HG03064 (cell line): ENCODE measurements at regions not wholly inside any gene's neighbourhood (a gene's known extent, or its start where the extent isn't known, plus 50 kb on each side); places are given as distances from the start of the nearest gene placed in this dataset.

Source experiments
- ATAC-seq: cut with Tn5 transposase; IDR thresholded peaks from one replicate; pipeline ENCODE4 v1.9.1; 2021; ENCODE audit warnings: low read depth; ENCODE audit not compliant: unreplicated experiment

GRCh38 chr11:134625151-134625550 is 213.1 kb upstream of the B3GAT1 start:
- no peak for ATAC-seq

GRCh38 chr11:134624166-134624920 is 212.3 kb upstream of the B3GAT1 start:
- no peak for ATAC-seq

- ATAC-seq: no peak
These were observed 211.7 kb upstream of the B3GAT1 start for GRCh38 chr11:134623711-134624110.

- no peak for ATAC-seq
These were observed 210.4 kb upstream of the B3GAT1 start for GRCh38 chr11:134622458-134622857.

- no peak for ATAC-seq
These were observed 205.3 kb upstream of the B3GAT1 start for GRCh38 chr11:134617360-134617759.

- no peak for ATAC-seq
These were observed 204.0 kb upstream of the B3GAT1 start for GRCh38 chr11:134616038-134616437.

GRCh38 chr11:134615041-134615615 is 203.1 kb upstream of the B3GAT1 start:
- no peak for ATAC-seq

GRCh38 chr11:134614141-134614540 is 202.1 kb upstream of the B3GAT1 start:
- ATAC-seq: no peak

GRCh38 chr11:134613646-134614045 is 201.6 kb upstream of the B3GAT1 start:
- ATAC-seq: no peak

- no peak for ATAC-seq
These were observed 200.3 kb upstream of the B3GAT1 start for GRCh38 chr11:134612140-134613030.

GRCh38 chr11:134611537-134611936 is 199.5 kb upstream of the B3GAT1 start:
- no peak for ATAC-seq

GRCh38 chr11:134610116-134610910 is 198.3 kb upstream of the B3GAT1 start:
- no peak for ATAC-seq

- no peak for ATAC-seq
These were observed 197.5 kb upstream of the B3GAT1 start for GRCh38 chr11:134609361-134610115.

- no peak for ATAC-seq
These were observed 196.1 kb upstream of the B3GAT1 start for GRCh38 chr11:134607963-134608750.

GRCh38 chr11:134606251-134606650 is 194.2 kb upstream of the B3GAT1 start:
- no peak for ATAC-seq

GRCh38 chr11:134604886-134605285 is 192.8 kb upstream of the B3GAT1 start:
- ATAC-seq: no peak

- no peak for ATAC-seq
These were observed 187.3 kb upstream of the B3GAT1 start for GRCh38 chr11:134599299-134599771.

- ATAC-seq: no peak
These were observed 186.3 kb upstream of the B3GAT1 start for GRCh38 chr11:134598368-134598767.

GRCh38 chr11:134597452-134597851 is 185.4 kb upstream of the B3GAT1 start:
- no peak for ATAC-seq
